Right forelimb (tissue), 1 donor: ENCODE measurements at regions not wholly inside any gene's neighbourhood (a gene's known extent, or its start where the extent isn't known, plus 50 kb on each side); places are given as distances from the start of the nearest gene placed in this dataset.
A peak's percentile ranks its signal among the peaks of the same experiment; 100 is the strongest.

ENCODE experiments used
- DNase-seq: peaks from one replicate; pipeline ENCODE4 v3.0.0-alpha.2; 2018

DNA sequence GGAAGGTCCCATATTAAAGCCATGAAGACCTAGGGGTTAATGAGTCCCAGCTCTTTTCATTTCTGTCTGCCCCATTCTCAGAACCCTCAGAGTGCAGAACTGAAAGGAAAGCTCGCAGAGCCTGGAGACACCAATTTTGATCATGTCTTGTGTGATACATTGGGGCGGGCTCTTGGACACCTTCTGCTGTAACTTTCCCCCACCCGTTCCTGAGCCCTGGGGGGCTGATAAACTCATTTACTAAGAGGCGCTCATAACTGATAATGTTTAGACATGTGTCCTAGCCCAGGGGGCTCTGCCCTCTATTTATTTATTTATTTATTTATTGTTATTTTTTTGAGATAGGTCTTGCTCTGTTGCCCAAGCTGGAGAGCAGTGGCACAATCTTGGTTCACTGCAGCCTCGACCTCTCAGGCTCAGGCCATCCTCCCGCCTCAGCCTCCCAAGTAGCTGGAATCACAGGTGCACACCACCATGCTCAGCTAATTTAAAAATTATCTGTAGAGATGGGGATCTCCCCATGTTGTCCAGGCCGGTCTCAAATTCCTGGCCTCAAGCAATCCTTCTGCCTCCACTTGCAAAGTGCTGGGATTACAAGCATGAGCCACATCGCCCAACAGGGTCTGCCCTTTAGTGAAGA, 72.4 kb upstream of the HAAO start:
- no peak for DNase-seq

DNA sequence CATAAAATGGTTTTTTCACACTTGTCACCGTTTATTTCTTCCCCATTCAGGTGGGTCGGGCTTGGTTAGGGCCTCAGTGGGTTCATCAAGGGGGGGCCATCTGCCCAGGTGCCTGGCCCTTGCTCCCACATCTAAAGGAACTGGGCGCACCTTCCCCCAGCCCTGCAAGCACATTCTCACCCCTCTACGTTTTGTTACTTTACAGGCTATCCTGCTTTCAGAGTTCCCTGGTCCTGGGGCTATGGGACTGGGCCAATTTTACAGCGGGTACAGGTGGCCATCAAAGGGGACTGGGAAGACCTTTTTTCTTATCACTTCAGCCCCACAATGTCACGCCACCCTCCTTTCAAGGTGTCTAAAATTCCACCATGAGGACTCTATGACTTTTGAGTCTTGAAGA, 71.8 kb upstream of the HAAO start:
- no peak for DNase-seq

GRCh38 chr2:42863751-42864150, 71.4 kb upstream of the HAAO start:
- no peak for DNase-seq

DNA sequence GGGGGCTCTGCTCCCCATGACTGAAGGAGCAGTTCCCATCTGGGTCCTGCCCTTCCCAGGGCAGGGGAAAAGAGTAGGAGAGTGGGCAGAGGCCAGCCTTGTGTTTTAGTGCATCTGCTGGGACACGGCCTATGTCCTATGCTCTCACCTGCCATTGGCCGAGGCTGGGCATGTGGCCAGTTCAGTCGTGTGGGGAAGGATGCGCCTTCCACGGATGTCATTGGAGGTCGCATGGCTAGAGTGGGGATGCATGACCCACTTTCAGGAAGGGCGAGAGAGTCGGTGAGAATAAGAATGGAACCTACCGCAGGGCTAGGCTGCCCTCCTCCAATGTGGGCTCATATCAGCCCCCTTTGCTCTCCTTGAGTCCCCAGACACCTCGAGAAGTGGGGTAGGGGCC, 70.9 kb upstream of the HAAO start:
- no peak for DNase-seq

DNA sequence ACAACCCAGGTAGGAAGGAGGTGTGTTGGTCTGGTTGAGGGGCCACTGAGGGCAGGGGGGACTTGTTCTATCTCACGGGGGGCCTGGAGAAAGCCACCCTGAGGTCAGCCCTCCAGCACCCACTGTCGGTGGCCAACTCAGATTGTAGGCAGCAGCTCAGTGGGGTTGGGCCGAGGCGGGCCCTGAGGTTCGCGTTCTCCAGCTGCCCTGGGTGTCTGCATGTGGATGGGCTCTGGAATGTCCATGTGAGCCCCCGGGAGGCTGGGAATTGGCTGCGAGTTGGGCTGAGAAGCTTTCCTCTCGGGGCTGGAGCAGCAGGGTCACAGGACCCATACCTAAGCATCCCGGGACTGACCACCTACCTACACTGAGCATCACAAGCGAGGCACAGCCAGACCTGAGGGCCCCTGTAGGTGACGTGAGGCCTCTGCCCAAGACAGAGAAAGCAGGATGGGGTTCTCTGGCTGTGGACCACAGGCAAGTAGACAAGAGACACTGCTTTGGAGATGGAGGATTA, 70.3 kb upstream of the HAAO start:
- no peak for DNase-seq

GRCh38 chr2:42861321-42861720, 68.9 kb upstream of the HAAO start:
- no peak for DNase-seq

GRCh38 chr2:42860319-42861094, 68.1 kb upstream of the HAAO start:
- no peak for DNase-seq

- no peak for DNase-seq
These were observed 67.4 kb upstream of the HAAO start for GRCh38 chr2:42859791-42860190.

DNA sequence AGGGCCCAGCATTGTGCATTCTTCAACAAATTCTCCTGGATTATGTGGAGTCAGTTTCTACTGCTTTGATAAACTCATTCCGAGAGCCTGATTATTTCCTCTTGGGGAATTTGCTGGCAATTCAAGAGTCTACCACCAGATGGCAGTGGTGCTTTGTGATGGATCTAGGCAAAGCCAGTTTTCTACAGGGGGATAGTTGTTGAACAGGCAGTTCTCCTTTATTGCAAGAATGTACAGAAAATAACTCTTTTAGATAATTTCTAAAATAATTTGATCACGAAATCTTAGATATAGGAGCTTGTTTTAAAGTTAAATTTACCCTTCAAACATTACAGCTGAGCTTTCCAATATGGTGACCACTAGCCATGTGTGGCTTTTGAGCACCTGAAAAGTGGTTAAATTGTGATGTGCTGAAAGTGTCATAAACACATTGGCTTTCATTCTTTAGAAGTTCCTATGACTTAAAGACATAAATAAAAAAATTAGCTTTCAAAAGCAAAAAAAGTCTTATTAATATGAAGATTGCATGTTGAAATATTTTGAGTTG, 66.7 kb upstream of the HAAO start:
- peak; percentile 87 for DNase-seq

DNA sequence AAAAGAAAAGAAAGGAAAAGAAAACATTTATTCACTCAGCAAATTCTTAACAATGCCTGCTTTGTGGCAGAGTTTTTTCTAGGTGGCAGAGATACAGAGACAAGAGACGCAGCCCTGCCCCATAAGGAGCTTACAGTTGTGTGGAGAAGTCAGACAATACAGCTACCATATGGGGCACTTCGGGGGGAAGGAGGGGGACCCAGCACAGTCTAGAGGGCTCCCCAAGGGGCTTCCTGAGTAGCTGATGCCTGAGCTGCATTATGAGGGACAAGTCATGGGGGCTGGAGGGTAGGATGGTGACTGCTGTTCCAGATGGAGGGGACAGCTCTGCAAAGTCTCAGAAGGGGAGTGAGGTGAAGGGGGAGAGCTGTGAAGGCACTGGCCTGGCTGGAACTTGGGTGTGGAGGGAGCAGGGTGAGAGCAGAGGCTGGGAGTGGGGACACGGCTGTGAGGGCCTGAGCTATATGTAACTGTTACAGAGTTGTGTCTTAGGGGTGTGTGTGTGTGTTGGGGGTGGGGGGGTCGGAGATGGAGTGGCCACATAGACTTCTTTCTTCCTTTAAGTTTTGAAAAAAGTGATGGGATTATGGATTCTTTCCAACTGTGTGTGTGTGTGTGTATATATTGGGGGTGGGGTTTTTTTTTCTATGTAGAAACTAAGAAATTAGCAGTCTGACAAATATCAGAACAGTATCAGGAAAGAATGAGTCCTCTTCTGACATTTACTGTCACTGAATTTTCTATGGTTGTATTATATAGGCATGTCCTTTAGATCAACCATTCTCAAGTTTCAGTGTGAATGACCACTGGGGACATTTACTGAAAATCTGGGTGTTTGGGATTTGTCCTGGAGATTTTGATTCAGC, 66.0 kb upstream of the HAAO start:
- no peak for DNase-seq

- no peak for DNase-seq
These were observed 64.7 kb upstream of the HAAO start for GRCh38 chr2:42856891-42857632.

DNA sequence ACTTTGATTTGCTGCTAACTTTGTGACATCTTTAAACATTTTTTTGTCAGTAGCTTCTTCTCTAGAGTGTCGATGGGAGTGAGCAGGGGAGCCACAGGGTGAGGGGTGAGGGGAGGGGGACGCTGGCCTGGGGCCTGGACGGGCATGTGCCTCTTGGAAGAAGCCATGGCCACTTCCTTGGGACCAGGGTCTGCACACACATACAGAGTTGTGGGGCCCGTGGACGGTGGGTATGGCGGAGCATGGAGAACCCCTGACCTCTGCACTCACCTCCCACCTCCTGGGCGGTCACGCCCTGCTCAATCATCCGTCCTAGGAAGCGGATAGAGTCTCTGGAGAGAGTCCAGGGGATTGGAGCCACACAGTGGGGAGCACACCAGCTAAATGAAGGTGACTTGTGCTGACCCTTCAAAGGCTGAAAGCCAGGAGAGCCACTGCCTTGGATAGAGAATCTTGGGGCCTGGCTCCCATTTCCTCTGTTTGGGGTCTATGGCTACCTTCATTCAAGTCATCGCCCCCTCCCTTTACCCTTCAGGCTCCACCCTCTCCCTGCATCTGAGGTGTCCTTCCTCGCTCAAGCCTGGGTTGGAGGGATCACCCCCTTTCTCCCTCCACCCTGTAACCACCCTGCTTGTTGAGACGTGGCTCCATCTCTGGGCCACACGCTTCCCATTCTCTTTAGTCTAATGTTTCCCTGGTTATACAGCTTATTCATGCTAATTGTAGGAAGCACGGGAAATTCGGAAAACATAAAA, 63.9 kb upstream of the HAAO start:
- DNase-seq: no peak

- DNase-seq: no peak
These were observed 63.0 kb upstream of the HAAO start for GRCh38 chr2:42855221-42855970.

DNA sequence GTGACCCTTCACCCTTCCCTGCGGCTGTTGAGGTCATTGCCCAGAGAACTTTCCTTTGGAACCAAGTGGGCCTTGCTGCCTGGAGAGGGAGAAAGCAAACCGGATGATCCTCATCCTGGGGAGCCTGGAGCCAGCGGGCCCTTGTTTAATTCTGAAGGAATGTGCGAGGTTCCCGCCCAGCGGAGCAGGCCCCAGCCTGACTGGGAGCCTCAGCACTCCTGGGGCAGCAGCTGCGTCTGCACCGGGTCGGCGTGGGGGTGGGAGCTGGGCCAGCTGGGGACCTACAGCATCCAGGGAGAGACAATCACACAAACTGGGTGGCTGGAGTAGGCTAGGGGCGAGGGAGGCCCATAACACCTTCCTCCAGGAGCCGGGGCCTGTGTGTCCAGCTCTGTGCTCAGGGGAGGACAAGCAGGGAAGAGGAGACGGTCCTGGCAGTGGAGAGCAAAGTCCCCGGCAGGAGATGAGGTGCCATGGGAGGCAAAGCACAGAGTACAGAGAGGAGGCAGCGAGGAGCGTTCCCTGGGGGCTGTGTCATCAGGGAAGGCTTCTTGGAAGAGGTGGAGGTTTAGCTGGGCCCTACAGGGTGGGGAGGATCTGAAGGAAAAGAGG, 61.9 kb upstream of the HAAO start:
- DNase-seq: peak; percentile 66

DNA sequence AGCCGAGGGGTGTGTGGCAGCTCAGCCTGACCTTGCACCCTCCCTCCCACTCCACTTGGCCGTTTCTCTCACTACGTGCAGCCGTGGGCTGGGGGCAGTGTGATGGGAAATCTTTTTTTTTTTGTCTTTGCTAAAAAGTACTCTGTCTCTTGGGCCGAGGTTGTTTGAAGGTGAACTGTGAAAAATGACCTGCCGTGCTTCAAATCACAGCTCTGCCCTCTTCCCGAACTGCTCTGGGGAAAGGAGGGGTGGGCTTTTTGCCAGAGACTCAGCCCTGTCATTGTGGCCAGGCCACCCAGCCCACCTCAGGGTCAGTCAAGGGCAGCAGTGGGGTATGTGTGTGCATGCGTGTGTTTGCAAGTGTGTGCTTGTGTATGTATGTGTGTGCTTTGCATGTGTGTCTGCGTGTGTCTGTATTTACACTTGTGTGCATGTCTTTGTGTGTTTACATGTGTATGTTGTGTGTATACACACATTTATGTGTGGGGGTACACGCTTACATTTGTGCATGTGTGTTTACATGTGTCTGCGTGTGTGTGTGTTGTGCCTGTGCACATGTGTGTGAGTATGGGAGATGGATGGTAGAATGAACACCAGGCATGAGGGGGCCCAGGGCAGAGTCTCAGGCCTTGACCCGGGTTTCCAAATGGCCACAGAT, 61.3 kb upstream of the HAAO start:
- DNase-seq: no peak

- DNase-seq: no peak
These were observed 60.4 kb upstream of the HAAO start for GRCh38 chr2:42852798-42853197.

GRCh38 chr2:42851740-42852250, 59.4 kb upstream of the HAAO start:
- DNase-seq: no peak

GRCh38 chr2:42851186-42851585, 58.8 kb upstream of the HAAO start:
- no peak for DNase-seq

DNA sequence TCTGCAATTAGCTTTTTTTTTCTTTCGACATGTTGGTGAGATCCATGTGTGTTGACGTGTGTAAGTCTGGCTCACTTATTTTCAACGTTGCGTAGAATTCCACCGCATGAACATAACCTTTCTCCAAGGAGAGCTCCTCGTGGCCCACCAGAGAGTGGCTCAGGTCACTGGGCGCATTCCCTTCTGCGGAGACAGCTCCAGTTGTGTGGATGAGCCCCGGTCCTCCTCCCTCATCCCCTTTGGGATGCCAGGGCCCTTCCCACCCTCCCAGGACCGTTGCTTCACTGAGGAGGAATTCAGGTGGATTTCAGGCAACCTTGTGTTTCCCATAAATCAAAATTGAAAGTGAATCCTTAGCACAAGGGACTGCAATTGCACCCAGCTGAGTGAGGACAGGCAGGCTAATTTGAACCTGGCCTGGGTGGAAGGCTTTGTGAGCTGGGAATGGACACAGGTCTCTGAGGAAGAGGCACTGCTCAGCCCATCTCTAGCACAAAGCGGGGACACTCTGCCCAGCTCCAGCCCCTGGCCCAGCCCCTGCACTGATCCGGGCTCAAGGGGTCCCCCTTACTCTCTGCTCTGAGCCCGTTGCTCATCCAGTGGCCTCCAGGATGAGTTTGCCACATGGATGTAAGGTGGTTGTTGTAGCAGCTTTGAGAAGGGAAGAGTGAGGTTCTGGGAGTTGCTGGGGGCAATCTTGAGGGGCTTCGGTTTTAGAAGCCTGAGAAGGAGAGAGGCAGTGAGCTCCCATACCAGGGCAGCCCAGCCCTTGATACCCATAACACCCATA, 57.8 kb upstream of the HAAO start:
- DNase-seq: peak; percentile 23
